B cell (primary cell): ENCODE measurements at regions not wholly inside any gene's neighbourhood (a gene's known extent, or its start where the extent isn't known, plus 50 kb on each side); places are given as distances from the start of the nearest gene placed in this dataset.

Experiments used
- EZH2 ChIP-seq: IDR thresholded peaks from 2 replicates; pipeline ENCODE4 v1.6.1; 2012; ENCODE audit warnings: borderline replicate concordance, low read depth, mild to moderate bottlenecking, moderate library complexity, low read length; ENCODE audit not compliant: insufficient read depth, poor library complexity, severe bottlenecking
- TF ChIP-seq, protein P1 (sequence below): fragments of 200-600 bp; IDR thresholded peaks from one replicate; pipeline ENCODE4 v1.8.0; 2022; ENCODE audit warnings: antibody characterized with exemption, mild to moderate bottlenecking

DNA sequence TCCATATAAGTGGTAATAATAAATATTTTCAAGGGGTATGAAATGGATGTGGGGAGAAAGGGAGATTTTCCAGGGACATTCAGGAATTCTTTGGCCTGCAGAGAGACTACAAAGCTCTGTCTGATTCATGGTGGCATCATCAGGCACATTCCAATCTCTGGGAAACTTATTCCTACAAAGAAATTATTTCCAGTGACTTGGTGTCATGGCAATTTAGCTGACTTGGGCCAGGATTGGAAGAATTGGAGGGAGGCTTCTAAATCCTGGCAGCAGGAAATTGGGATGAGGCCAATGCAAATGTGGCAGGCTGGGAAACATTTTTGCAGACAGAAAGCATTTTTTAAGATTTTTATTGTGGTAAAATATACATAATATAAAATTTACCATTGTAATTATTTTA, 204.6 kb downstream of the RTL9 start:
- TF ChIP-seq, protein P1, sequence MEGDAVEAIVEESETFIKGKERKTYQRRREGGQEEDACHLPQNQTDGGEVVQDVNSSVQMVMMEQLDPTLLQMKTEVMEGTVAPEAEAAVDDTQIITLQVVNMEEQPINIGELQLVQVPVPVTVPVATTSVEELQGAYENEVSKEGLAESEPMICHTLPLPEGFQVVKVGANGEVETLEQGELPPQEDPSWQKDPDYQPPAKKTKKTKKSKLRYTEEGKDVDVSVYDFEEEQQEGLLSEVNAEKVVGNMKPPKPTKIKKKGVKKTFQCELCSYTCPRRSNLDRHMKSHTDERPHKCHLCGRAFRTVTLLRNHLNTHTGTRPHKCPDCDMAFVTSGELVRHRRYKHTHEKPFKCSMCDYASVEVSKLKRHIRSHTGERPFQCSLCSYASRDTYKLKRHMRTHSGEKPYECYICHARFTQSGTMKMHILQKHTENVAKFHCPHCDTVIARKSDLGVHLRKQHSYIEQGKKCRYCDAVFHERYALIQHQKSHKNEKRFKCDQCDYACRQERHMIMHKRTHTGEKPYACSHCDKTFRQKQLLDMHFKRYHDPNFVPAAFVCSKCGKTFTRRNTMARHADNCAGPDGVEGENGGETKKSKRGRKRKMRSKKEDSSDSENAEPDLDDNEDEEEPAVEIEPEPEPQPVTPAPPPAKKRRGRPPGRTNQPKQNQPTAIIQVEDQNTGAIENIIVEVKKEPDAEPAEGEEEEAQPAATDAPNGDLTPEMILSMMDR = no peak
- no peak for TF ChIP-seq EZH2
